Endothelial cell of umbilical vein (primary cell): ENCODE measurements at regions not wholly inside any gene's neighbourhood (a gene's known extent, or its start where the extent isn't known, plus 50 kb on each side); places are given as distances from the start of the nearest gene placed in this dataset.

Source experiments
- BruUV-seq: library from RNA; stranded (reverse); fragments of 400-500 nt; replicated peaks from 2 replicates; lab custom pipeline; 2021; lab: Mats Ljungman, UMichigan
- CTCF ChIA-PET: fragments of 300-600, 350-600 bp; sonication (Branson Sonifier 250); formaldehyde crosslinking; loops from one replicate; lab custom pipeline; 2021; ENCODE audit warnings: antibody characterized with exemption, inconsistent platforms; lab: Charles Lee
- POLR2A ChIA-PET: fragments of 300-600, 350-600 bp; sonication (Branson Sonifier 250); formaldehyde crosslinking; loops from one replicate; lab custom pipeline; 2021; ENCODE audit warnings: antibody characterized with exemption, inconsistent platforms; lab: Charles Lee
- DNase-seq: peaks from one replicate; pipeline ENCODE4 v3.0.0-alpha.2; 2011; ENCODE audit warnings: low read depth, low spot score
- FAIRE-seq: peaks from 2 replicates; lab custom pipeline; 2011; peaks lifted over from hg19 to GRCh38; lab: Jason Lieb, UNC
- H2AFZ ChIP-seq: 2 replicates; pipeline ENCODE4 v1.6.0; 2012; ENCODE audit warnings: low read depth, low read length, control low read depth, inconsistent platforms
- H3K27ac ChIP-seq: 2 replicates; pipeline ENCODE4 v1.5.1; 2011; ENCODE audit warnings: low read depth, mild to moderate bottlenecking, control low read depth, low read length, moderate library complexity; ENCODE audit not compliant: insufficient read depth
- H3K27me3 ChIP-seq, 2 experiments: 2 replicates each; pipeline versions ENCODE4 v1.6.0 to v1.6.1; 2011; ENCODE audit warnings: low read length in 2 of 2, mixed read lengths in 1 of 2; ENCODE audit not compliant: control insufficient read depth in 2 of 2, insufficient read depth in 2 of 2
- H3K36me3 ChIP-seq, 2 experiments: 2 replicates in 1 of 2; 3 replicates in 1 of 2; pipeline ENCODE4 v1.5.1; 2011; ENCODE audit warnings: low read length in 2 of 2, mild to moderate bottlenecking in 1 of 2, moderate library complexity in 1 of 2; ENCODE audit not compliant: control insufficient read depth in 2 of 2, insufficient read depth in 2 of 2; ENCODE audit errors: extremely low read depth in 1 of 2
- H3K4me1 ChIP-seq: 3 replicates; pipeline ENCODE4 v1.5.1; 2011; ENCODE audit warnings: mild to moderate bottlenecking, low read length; ENCODE audit not compliant: control insufficient read depth, insufficient read depth; ENCODE audit errors: extremely low read depth
- H3K4me2 ChIP-seq: 2 replicates; pipeline ENCODE4 v1.6.1; 2011; ENCODE audit warnings: low read length, control low read depth, mixed read lengths; ENCODE audit not compliant: insufficient read depth
- H3K4me3 ChIP-seq, 3 experiments: fragments of 200-600 bp in 1 of 3; sonication (generic), shearing (Covaris generic) in 1 of 3; replicated peaks in 1 of 3; 2 replicates each; pipeline ENCODE4 v1.5.1; 2011 to 2016; ENCODE audit warnings: control low read depth in 3 of 3, low read length in 3 of 3, mild to moderate bottlenecking in 2 of 3, inconsistent platforms in 1 of 3, low read depth in 1 of 3, moderate library complexity in 1 of 3; ENCODE audit not compliant: insufficient read depth in 1 of 3
- H3K79me2 ChIP-seq: 2 replicates; pipeline ENCODE4 v1.6.0; 2012; ENCODE audit warnings: low read length, inconsistent platforms; ENCODE audit not compliant: control insufficient read depth, insufficient read depth
- H3K9ac ChIP-seq: replicated peaks from 2 replicates; pipeline ENCODE3; 2011; ENCODE audit warnings: low read length, control low read depth; ENCODE audit not compliant: insufficient read depth; ENCODE audit errors: extremely low read depth
- H3K9me1 ChIP-seq: replicated peaks from 3 replicates; pipeline ENCODE4 v1.6.0; 2011; ENCODE audit warnings: mild to moderate bottlenecking, low read length; ENCODE audit not compliant: control insufficient read depth, insufficient read depth; ENCODE audit errors: extremely low read depth
- H3K9me3 ChIP-seq: replicated peaks from 2 replicates; pipeline ENCODE4 v1.5.1; 2012; ENCODE audit warnings: low read length, inconsistent platforms; ENCODE audit not compliant: control insufficient read depth, insufficient read depth
- H4K20me1 ChIP-seq: replicated peaks from 2 replicates; pipeline ENCODE3; 2011; ENCODE audit warnings: mild to moderate bottlenecking, low read length; ENCODE audit not compliant: control insufficient read depth, insufficient read depth; ENCODE audit errors: extremely low read depth
- CTCF ChIP-seq, 2 donors: IDR thresholded peaks; 1 replicate in 1 of 2; 2 replicates in 1 of 2; pipeline ENCODE4 v1.5.1; 2011; ENCODE audit warnings: low read length in 2 of 2, mild to moderate bottlenecking in 2 of 2, moderate library complexity in 2 of 2, control low read depth in 1 of 2, inconsistent platforms in 1 of 2, low read depth in 1 of 2; ENCODE audit not compliant: insufficient read depth in 1 of 2; ENCODE audit errors: extremely low read depth in 1 of 2
- EZH2 ChIP-seq: IDR thresholded peaks from 2 replicates; pipeline ENCODE4 v1.6.1; 2012; ENCODE audit warnings: borderline replicate concordance, low read depth, mild to moderate bottlenecking, moderate library complexity, low read length, inconsistent platforms; ENCODE audit not compliant: severe bottlenecking
- FOS ChIP-seq: IDR thresholded peaks from 2 replicates; pipeline ENCODE4 v1.6.1; 2011; ENCODE audit warnings: mild to moderate bottlenecking, low read length, moderate library complexity, borderline replicate concordance; ENCODE audit not compliant: insufficient read depth
- GATA2 ChIP-seq: IDR thresholded peaks from 2 replicates; pipeline ENCODE4 v1.7.0; 2011; ENCODE audit warnings: low read depth, mild to moderate bottlenecking, moderate library complexity, mixed read lengths, low read length; ENCODE audit not compliant: insufficient read length, insufficient read depth
- JUN ChIP-seq: IDR thresholded peaks from 2 replicates; pipeline ENCODE4 v1.6.1; 2011; ENCODE audit warnings: borderline replicate concordance, low read depth; ENCODE audit not compliant: insufficient read length, insufficient read depth
- MAX ChIP-seq: IDR thresholded peaks from 2 replicates; pipeline ENCODE4 v1.6.1; 2011; ENCODE audit not compliant: insufficient read depth, insufficient read length
- MYC ChIP-seq: IDR thresholded peaks from one replicate; pipeline ENCODE4 v1.6.1; 2011; ENCODE audit warnings: mild to moderate bottlenecking, low read depth, low read length
- POLR2A ChIP-seq: IDR thresholded peaks from 2 replicates; pipeline ENCODE4 v1.6.1; 2012; ENCODE audit warnings: low read depth, mild to moderate bottlenecking, control low read depth, low read length
- POLR2AphosphoS5 ChIP-seq: IDR thresholded peaks from 2 replicates; pipeline ENCODE4 v1.6.1; 2012; ENCODE audit warnings: low read depth, mild to moderate bottlenecking, control low read depth, low read length, moderate library complexity; ENCODE audit not compliant: insufficient read depth
- dilution Hi-C: fragments of 300-500 bp; cut with MboI; formaldehyde crosslinking; loops from one replicate; pipeline ENCODE4 v1.15.0; 2019; ENCODE audit warnings: low sequenced_read_pairs; ENCODE audit not compliant: extremely low pct_ligation_motif_present
- intact Hi-C: fragments of 100-400 bp; cut with micrococcal nuclease; formaldehyde crosslinking; loops from one replicate; pipeline ENCODE4 v1.10.0; 2022

- Histone ChIP-seq H3K4me2 (no peak overlapping the region), H3K4me3 (no peak overlapping the region), H3K9me1 (no peaks in the 10 kb centered on the region), H3K36me3 (no peaks in the 10 kb centered on the region), H3K27ac (no peak overlapping the region), H4K20me1 (no peaks in the 10 kb centered on the region), H2AFZ (no peak overlapping the region), H3K4me1 (peaks cover 25% of the 10 kb centered on the region), H3K9me3 (no peaks in the 10 kb centered on the region), H3K9ac (no peak overlapping the region), H3K79me2 (no peaks in the 10 kb centered on the region), H3K27me3 (no peaks in the 10 kb centered on the region)
- TF ChIP-seq POLR2A (no peak), CTCF (IDR thresholded peaks at IDR 0.05; ENCODE audit: extremely low read depth in 1 of 2, insufficient read depth in 1 of 2, low read depth in 1 of 2, low read length in 2 of 2) (no peak), GATA2 (no peak), MYC (no peak), POLR2AphosphoS5 (no peak), EZH2 (no peak), JUN (no peak)
- BruUV-seq: no TSS peak
- intact Hi-C loops: loop anchor here (10.0 kb wide), 2 partner anchors 427 to 987 kb away; partner anchors contain the start of gene DUSP1
- FAIRE-seq (no peak), DNase-seq (no peak)
- dilution Hi-C loops: no loop called here
- ChIA-PET CTCF (no interaction called here), POLR2A (no interaction called here)
These were observed 126.1 kb upstream of the CPEB4 start for GRCh38 chr5:173762045-173762444.

GRCh38 chr5:173762930-173763329 is 125.2 kb upstream of the CPEB4 start:
- Histone ChIP-seq H3K4me2 (no peak overlapping the region), H4K20me1 (no peaks in the 10 kb centered on the region), H3K27me3 (no peaks in the 10 kb centered on the region), H3K9me3 (no peaks in the 10 kb centered on the region), H2AFZ (no peak overlapping the region), H3K9ac (no peak overlapping the region), H3K36me3 (no peaks in the 10 kb centered on the region), H3K4me1 (peaks cover 27% of the 10 kb centered on the region), H3K27ac (no peak overlapping the region), H3K4me3 (no peak overlapping the region), H3K79me2 (no peaks in the 10 kb centered on the region), H3K9me1 (no peaks in the 10 kb centered on the region)
- POLR2A ChIA-PET: no interaction called here
- BruUV-seq: no TSS peak
- CTCF ChIA-PET: no interaction called here
- no peak for TF ChIP-seq MAX
- TF ChIP-seq MYC: no peak
- TF ChIP-seq CTCF (IDR thresholded peaks at IDR 0.05; ENCODE audit: extremely low read depth in 1 of 2, insufficient read depth in 1 of 2, low read depth in 1 of 2, low read length in 2 of 2): no peak
- no peak for TF ChIP-seq JUN
- TF ChIP-seq GATA2: no peak
- no peak for TF ChIP-seq POLR2AphosphoS5
- TF ChIP-seq POLR2A: no peak
- no peak for TF ChIP-seq EZH2
- no peak for TF ChIP-seq FOS
- intact Hi-C loops (loop anchor here (10.0 kb wide), 2 partner anchors 428 to 988 kb away; partner anchors contain the start of gene DUSP1), dilution Hi-C loops (no loop called here)
- DNase-seq (no peak), FAIRE-seq (no peak)
